Loucy (cell line): ENCODE measurements at regions not wholly inside any gene's neighbourhood (a gene's known extent, or its start where the extent isn't known, plus 50 kb on each side); places are given as distances from the start of the nearest gene placed in this dataset.

ENCODE experiments used
- EZH2phosphoT487 ChIP-seq: fragments of 200-600 bp; IDR thresholded peaks from 2 replicates; pipeline ENCODE4 v1.6.1; 2018; ENCODE audit warnings: antibody characterized with exemption, mild to moderate bottlenecking, moderate library complexity, borderline replicate concordance
- TF ChIP-seq, protein P1 (sequence below): fragments of 200-600 bp; sonication (generic); conservative IDR thresholded peaks from 2 replicates; pipeline ENCODE4 v1.5.1; 2014; ENCODE audit warnings: mild to moderate bottlenecking, antibody characterized with exemption, low read length

DNA sequence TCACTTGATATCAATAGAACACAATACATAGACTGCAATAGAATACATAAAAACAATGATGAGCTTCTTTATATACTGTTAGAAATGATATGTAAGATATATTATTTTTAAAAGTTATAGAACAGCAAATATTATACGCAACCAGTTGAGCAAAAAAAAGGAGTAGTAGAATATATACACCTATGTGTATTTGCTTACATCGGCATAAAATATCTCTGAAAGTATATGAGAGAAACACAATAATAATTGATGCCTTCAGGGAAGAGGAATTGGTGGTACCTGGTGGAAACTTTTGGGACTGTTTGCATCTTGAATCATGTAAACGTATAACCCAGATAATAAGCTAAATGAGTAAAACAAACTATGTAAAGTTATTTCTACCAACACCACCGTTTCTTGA is 418.4 kb upstream of the DCN start:
- TF ChIP-seq, protein P1, sequence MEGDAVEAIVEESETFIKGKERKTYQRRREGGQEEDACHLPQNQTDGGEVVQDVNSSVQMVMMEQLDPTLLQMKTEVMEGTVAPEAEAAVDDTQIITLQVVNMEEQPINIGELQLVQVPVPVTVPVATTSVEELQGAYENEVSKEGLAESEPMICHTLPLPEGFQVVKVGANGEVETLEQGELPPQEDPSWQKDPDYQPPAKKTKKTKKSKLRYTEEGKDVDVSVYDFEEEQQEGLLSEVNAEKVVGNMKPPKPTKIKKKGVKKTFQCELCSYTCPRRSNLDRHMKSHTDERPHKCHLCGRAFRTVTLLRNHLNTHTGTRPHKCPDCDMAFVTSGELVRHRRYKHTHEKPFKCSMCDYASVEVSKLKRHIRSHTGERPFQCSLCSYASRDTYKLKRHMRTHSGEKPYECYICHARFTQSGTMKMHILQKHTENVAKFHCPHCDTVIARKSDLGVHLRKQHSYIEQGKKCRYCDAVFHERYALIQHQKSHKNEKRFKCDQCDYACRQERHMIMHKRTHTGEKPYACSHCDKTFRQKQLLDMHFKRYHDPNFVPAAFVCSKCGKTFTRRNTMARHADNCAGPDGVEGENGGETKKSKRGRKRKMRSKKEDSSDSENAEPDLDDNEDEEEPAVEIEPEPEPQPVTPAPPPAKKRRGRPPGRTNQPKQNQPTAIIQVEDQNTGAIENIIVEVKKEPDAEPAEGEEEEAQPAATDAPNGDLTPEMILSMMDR = no peak
- TF ChIP-seq EZH2phosphoT487 = no peak
